Embryonic facial prominence (tissue), 1 donor: ENCODE measurements at regions not wholly inside any gene's neighbourhood (a gene's known extent, or its start where the extent isn't known, plus 50 kb on each side); places are given as distances from the start of the nearest gene placed in this dataset.
"Not testable (repeated sequence)": the region's sequence is repeated elsewhere in the genome, so short reads cannot be mapped to it uniquely, and the experiment has no call there.

Experiments used
- DNase-seq: peaks from one replicate; pipeline ENCODE4 v3.0.0-alpha.2; 2016; ENCODE audit errors: extremely low spot score

- DNase-seq = no peak
Measured at GRCh38 chr1:188988589-188988988, 1489.1 kb downstream of the BRINP3 start.

GRCh38 chr1:188991221-188991930 lies 1486.3 kb downstream of the BRINP3 start:
- DNase-seq = no peak

GRCh38 chr1:189007824-189008223 lies 1469.8 kb downstream of the BRINP3 start:
- no peak for DNase-seq

- DNase-seq = no peak
Measured at GRCh38 chr1:189021577-189021976, 1456.1 kb downstream of the BRINP3 start.

- DNase-seq = no peak
Measured at GRCh38 chr1:189022015-189022414, 1455.6 kb downstream of the BRINP3 start.

GRCh38 chr1:189027512-189027911 lies 1450.2 kb downstream of the BRINP3 start:
- no peak for DNase-seq

- DNase-seq = no peak
Measured at GRCh38 chr1:189033169-189033568, 1444.5 kb downstream of the BRINP3 start.

GRCh38 chr1:189036628-189037027 lies 1441.0 kb downstream of the BRINP3 start:
- no peak for DNase-seq

- no peak for DNase-seq
Measured at GRCh38 chr1:189046127-189046526, 1431.5 kb downstream of the BRINP3 start.

- DNase-seq = no peak
Measured at GRCh38 chr1:189084811-189085210, 1392.9 kb downstream of the BRINP3 start.

- no peak for DNase-seq
Measured at GRCh38 chr1:189103956-189104355, 1373.7 kb downstream of the BRINP3 start.

- no peak for DNase-seq
Measured at GRCh38 chr1:189117072-189117770, 1360.4 kb downstream of the BRINP3 start.

GRCh38 chr1:189121941-189122340 lies 1355.7 kb downstream of the BRINP3 start:
- no peak for DNase-seq

- no peak for DNase-seq
Measured at GRCh38 chr1:189125694-189126093, 1352.0 kb downstream of the BRINP3 start.

- no peak for DNase-seq
Measured at GRCh38 chr1:189131576-189131975, 1346.1 kb downstream of the BRINP3 start.

GRCh38 chr1:189139748-189140147 lies 1337.9 kb downstream of the BRINP3 start:
- DNase-seq = not testable (repeated sequence)

- DNase-seq = no peak
Measured at GRCh38 chr1:189141056-189141455, 1336.6 kb downstream of the BRINP3 start.

- no peak for DNase-seq
Measured at GRCh38 chr1:189149547-189150375, 1327.9 kb downstream of the BRINP3 start.

- no peak for DNase-seq
Measured at GRCh38 chr1:189150624-189151023, 1327.0 kb downstream of the BRINP3 start.

GRCh38 chr1:189151361-189151760 lies 1326.3 kb downstream of the BRINP3 start:
- DNase-seq = no peak

- no peak for DNase-seq
Measured at GRCh38 chr1:189152685-189153084, 1325.0 kb downstream of the BRINP3 start.

- no peak for DNase-seq
Measured at GRCh38 chr1:189158155-189158554, 1319.5 kb downstream of the BRINP3 start.
